Ectodermal cell (in vitro differentiated cells): ENCODE measurements at regions not wholly inside any gene's neighbourhood (a gene's known extent, or its start where the extent isn't known, plus 50 kb on each side); places are given as distances from the start of the nearest gene placed in this dataset.
"Not testable (repeated sequence)": the region's sequence is repeated elsewhere in the genome, so short reads cannot be mapped to it uniquely, and the experiment has no call there.

Experiments used
- H3K27ac ChIP-seq: 2 replicates; pipeline ENCODE4 v1.7.0; 2013; ENCODE audit warnings: mild to moderate bottlenecking, low read depth, low read length; ENCODE audit not compliant: insufficient read depth, poor library complexity, severe bottlenecking
- H3K27me3 ChIP-seq: 2 replicates; pipeline ENCODE4 v1.7.0; 2013; ENCODE audit warnings: mild to moderate bottlenecking, low read length; ENCODE audit not compliant: insufficient read depth, control insufficient read depth, poor library complexity, severe bottlenecking
- H3K36me3 ChIP-seq: one replicate; pipeline ENCODE4 v1.7.0; 2013; ENCODE audit warnings: low read length; ENCODE audit not compliant: control insufficient read depth, insufficient read depth
- H3K4me1 ChIP-seq: one replicate; pipeline ENCODE4 v1.7.0; 2013; ENCODE audit warnings: low read length; ENCODE audit not compliant: control insufficient read depth, insufficient read depth
- H3K4me3 ChIP-seq: 2 replicates; pipeline ENCODE4 v1.7.0; 2013; ENCODE audit warnings: low read depth, low read length, control low read depth; ENCODE audit not compliant: insufficient read depth
- H3K9me3 ChIP-seq: 2 replicates; pipeline ENCODE4 v1.7.0; 2013; ENCODE audit warnings: mild to moderate bottlenecking, low read length, moderate library complexity; ENCODE audit not compliant: control insufficient read depth
- WGBS, 2 experiments: methylation state at CpG; one replicate each; pipeline ENCODE4 v1.1.7; 2013; ENCODE audit warnings: missing lambda C conversion rate in 2 of 2; 5-methylcytosine and 5-hydroxymethylcytosine counted together

DNA sequence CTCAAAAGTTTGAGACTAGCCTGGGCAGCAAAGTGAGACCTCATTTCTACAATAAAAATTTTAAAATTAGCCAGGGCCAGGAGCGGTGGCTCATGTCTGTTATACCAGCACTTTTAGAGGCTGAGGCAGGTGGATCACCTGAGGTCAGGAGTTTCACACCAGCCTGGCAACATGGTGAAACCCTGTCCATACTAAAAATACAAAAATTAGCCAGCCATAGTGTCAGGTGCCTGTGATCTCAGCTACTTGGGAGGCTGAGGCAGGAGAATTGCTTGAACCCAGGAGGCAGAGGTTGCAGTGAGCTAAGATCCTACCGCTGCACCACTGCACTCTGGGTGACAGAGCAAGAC, 85.1 kb upstream of the MAP4 start:
- WGBS, 2 experiments = 93 to 95% methylated on average over 2 of the region's 2 CpGs
- H3K9me3 ChIP-seq, H3K27me3 ChIP-seq, H3K4me1 ChIP-seq, H3K27ac ChIP-seq, H3K4me3 ChIP-seq, H3K36me3 ChIP-seq: not testable (repeated sequence)

DNA sequence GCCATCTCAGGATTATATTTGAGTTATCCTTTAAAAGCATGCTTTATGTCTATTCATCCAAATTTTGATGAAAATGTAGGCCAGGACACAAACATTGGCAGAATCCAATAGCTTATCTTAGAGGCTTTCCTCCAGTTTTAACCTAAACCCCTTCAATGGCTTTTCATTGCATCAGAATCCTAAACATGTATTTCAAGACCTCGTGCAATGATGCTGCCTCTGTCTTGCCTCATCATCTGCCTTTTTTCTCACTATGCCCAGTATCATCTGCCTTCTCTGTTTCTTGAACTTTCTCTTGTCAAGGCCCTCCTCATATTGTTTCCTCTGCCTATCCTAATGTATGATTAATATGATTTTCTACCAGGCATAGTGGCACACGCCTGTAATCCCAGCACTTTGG, 76.1 kb upstream of the MAP4 start:
- WGBS, 2 experiments = 45 to 93% methylated on average over 1 to 2 of the region's 2 CpGs
- H3K27me3 ChIP-seq = no peaks in the 10 kb centered on the region
- H3K9me3 ChIP-seq = no peaks in the 10 kb centered on the region

DNA sequence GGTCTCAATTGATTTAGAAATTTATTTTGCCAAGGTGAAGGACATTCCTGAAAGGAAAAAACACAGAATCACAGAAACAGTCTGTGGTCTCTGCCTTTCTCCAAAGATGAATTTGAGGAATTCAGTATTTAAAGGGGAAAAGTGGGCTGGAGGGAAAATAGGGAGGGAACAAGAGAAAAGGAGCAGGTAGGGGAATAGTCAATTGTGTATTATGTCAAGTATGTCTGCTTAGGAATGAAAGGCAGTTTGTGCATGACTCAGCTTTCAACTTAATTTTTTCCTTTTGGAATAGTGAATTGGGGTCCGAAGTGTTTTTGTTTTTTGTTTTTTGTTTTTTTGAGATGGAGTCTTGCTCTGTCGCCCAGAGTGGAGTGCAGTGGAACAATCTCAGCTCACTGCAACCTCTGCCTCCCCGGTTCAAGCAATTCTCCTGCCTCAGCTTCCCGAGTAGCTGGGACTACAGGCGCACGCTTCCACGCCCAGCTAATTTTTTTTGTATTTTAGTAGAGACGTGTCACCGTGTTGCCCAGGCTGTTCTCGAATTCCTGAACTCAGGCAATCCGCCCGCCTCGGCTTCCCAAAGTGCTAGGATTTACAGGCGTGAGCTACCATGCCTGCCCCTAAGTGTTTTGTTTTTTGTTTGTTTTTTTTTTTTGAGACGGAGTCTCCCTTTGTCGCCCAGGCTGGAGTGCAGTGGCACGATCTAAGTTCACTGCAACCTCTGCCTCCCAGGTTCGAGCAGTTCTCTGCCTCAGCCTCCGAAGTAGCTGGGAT, 74.1 kb upstream of the MAP4 start:
- H3K4me3 ChIP-seq = no peak overlapping the region
- H3K27ac ChIP-seq = no peak overlapping the region

More for the DNA sequence above, 76.1 kb upstream of the MAP4 start:
- Histone ChIP-seq H3K36me3 (no peaks in the 10 kb centered on the region), H3K4me1 (peaks cover 8% of the 10 kb centered on the region), H3K27ac (no peak overlapping the region), H3K4me3 (no peak overlapping the region)

GRCh38 chr3:48088749-48089466, 72.7 kb upstream of the MAP4 start:
- WGBS, 2 experiments = 0% methylated on average over 78 to 79 of the region's 79 CpGs
- Histone ChIP-seq H3K4me3 (peak overlapping the region; percentile 79), H3K27ac (peak overlapping the region; percentile 96)

More for the DNA sequence above, 74.1 kb upstream of the MAP4 start:
- no peaks in the 10 kb centered on the region for H3K27me3 ChIP-seq
- 90 to 93% methylated on average over 19 of the region's 19 CpGs for WGBS, 2 experiments
- no peaks in the 10 kb centered on the region for H3K9me3 ChIP-seq
- peaks cover 14% of the 10 kb centered on the region for H3K4me1 ChIP-seq
- H3K36me3 ChIP-seq = no peaks in the 10 kb centered on the region

GRCh38 chr3:48088056-48088748, 72.0 kb upstream of the MAP4 start:
- Histone ChIP-seq H3K9me3 (no peaks in the 10 kb centered on the region), H3K27me3 (no peaks in the 10 kb centered on the region), H3K27ac (peak overlapping the region; percentile 96), H3K4me1 (peaks cover 14% of the 10 kb centered on the region), H3K36me3 (no peaks in the 10 kb centered on the region), H3K4me3 (peak overlapping the region; percentile 79)
- 0% methylated on average over 38 to 40 of the region's 40 CpGs for whole genome bisulfite sequencing, 2 experiments

More at GRCh38 chr3:48088749-48089466, 72.7 kb upstream of the MAP4 start:
- Histone ChIP-seq H3K4me1 (peaks cover 14% of the 10 kb centered on the region), H3K36me3 (no peaks in the 10 kb centered on the region), H3K9me3 (no peaks in the 10 kb centered on the region), H3K27me3 (no peaks in the 10 kb centered on the region)

- H3K27ac ChIP-seq = no peak overlapping the region
- no peaks in the 10 kb centered on the region for H3K36me3 ChIP-seq
- H3K9me3 ChIP-seq = no peaks in the 10 kb centered on the region
- H3K4me1 ChIP-seq = peaks cover 14% of the 10 kb centered on the region
- H3K27me3 ChIP-seq = no peaks in the 10 kb centered on the region
- H3K4me3 ChIP-seq = peak overlapping the region; percentile 79
Observed at GRCh38 chr3:48086705-48087104, 70.5 kb upstream of the MAP4 start.

DNA sequence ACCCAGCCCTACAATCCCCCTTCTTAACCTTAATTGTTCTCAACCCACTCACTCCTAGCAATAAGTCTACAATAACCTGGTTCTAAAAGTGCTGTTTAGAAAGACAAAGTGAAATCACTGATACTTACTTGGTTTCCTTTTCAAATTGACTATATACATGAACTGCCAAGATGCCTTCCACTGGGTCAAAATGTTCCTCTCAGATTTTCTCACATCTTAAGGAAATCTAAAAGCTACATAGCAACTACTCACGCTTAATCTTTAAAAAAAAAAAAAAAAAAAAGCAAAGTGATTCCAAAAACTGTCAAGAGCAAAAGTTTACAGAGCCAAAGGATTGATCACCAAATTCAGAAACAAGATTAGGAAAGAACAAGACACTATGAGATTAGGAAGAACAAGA, 68.7 kb upstream of the MAP4 start:
- Histone ChIP-seq H3K4me3 (no peak overlapping the region), H3K27me3 (no peaks in the 10 kb centered on the region), H3K9me3 (no peaks in the 10 kb centered on the region), H3K27ac (no peak overlapping the region), H3K4me1 (peaks cover 12% of the 10 kb centered on the region), H3K36me3 (no peaks in the 10 kb centered on the region)
- WGBS, 2 experiments = 92 to 96% methylated on average over 1 of the region's 1 CpG

DNA sequence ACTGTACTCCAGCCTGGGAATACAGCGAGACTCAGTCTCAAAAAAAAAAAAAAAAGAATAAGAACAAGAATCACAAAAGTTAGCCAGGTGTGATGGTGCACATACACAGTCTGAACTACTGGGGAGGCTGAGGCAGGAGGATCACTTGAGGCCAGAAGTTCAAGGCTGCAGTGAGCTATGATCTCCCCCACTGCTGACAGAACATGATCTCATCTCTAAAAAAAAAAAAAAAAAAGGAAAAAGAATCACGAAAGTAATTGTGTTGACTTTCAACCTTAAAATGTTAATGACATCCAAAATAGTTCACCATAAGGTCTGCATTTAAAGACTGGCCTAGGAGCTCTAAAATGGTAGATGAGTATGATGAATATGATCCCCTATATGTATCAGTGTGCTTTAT, 68.0 kb upstream of the MAP4 start:
- H3K27me3 ChIP-seq = no peaks in the 10 kb centered on the region
- no peaks in the 10 kb centered on the region for H3K9me3 ChIP-seq
- 90% methylated on average over 2 of the region's 2 CpGs; no CpG with 5 or more reads in 1 of the 2 experiments for WGBS, 2 experiments
- peaks cover 8% of the 10 kb centered on the region for H3K4me1 ChIP-seq
- no peak overlapping the region for H3K27ac ChIP-seq
- H3K36me3 ChIP-seq = no peaks in the 10 kb centered on the region
- H3K4me3 ChIP-seq = no peak overlapping the region

DNA sequence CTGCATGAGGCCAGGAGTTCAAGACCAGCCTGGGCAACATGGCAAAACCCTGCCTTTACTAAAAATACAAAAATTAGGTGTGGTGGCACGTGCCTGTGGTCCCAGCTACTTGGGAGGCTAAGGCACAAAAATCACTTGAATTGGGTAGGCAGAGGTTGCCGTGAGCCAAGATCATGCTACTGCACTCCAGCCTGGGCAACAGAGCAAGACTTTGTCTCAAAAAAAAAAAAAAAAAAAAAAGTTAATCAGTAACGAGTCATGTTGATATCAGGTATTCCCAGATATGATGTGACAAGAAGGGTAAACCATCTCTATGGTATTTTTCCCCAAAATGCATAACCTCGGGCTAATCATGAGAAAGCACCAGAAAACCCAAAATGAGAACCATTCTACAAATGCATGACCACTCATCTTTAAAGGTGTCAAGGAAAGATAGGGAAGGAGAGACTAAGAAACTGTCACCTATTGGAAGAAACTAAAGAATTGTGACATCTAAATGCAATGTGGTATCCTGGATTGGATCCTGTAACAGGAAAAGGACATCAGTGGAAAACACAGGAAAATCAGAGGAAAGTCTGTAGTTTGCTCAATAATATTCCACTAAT, 66.5 kb upstream of the MAP4 start:
- H3K9me3 ChIP-seq = no peaks in the 10 kb centered on the region
- no peak overlapping the region for H3K27ac ChIP-seq
- 94% methylated on average over 3 of the region's 4 CpGs for WGBS, 2 experiments
- peaks cover 8% of the 10 kb centered on the region for H3K4me1 ChIP-seq
- H3K4me3 ChIP-seq = no peak overlapping the region
- H3K36me3 ChIP-seq = no peaks in the 10 kb centered on the region
- H3K27me3 ChIP-seq = no peaks in the 10 kb centered on the region

DNA sequence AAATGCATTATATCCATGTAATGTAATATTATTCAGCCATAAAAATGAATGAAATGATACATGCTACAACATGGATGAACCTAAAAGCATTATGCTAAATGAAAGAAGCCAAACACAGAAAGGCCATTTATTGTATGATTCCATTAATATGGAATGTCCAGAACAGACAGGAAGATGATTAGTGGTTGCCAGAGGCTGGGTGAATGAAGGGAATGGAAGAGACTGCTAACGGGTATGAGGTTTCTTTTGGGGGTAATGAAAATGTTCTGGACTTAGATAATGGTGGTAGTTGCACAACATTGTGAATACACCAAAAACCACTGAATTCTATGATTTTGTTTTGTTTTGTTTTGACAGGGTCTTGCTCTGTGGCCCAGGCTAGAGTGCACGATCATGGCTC, 61.6 kb upstream of the MAP4 start:
- Histone ChIP-seq H3K9me3 (no peaks in the 10 kb centered on the region), H3K4me3 (no peak overlapping the region), H3K36me3 (no peaks in the 10 kb centered on the region), H3K27ac (no peak overlapping the region), H3K4me1 (no peaks in the 10 kb centered on the region), H3K27me3 (no peaks in the 10 kb centered on the region)
- 92 to 98% methylated on average over 2 of the region's 2 CpGs for WGBS, 2 experiments
